Spleen (tissue), 11 donors: ENCODE measurements at regions not wholly inside any gene's neighbourhood (a gene's known extent, or its start where the extent isn't known, plus 50 kb on each side); places are given as distances from the start of the nearest gene placed in this dataset.

ENCODE experiments used
- DNase-seq: peaks from one replicate; pipeline ENCODE4 v3.0.0-alpha.2; 2020
- H3K27ac ChIP-seq, 8 donors: fragments of 200-600 bp; sonication (generic) in 7 of 8; 1 replicate in 4 of 8; 2 replicates in 4 of 8; pipeline versions ENCODE4 v1.5.0 to v1.8.0; 2016 to 2021; ENCODE audit warnings: inconsistent platforms in 4 of 8, mild to moderate bottlenecking in 4 of 8, moderate library complexity in 1 of 8
- H3K27me3 ChIP-seq, 7 donors: fragments of 200-600 bp; sonication (generic) in 6 of 7; replicated peaks in 1 of 7; 1 replicate in 4 of 7; 2 replicates in 3 of 7; pipeline versions ENCODE4 v1.5.0 to v1.8.0; 2016 to 2021; ENCODE audit warnings: inconsistent platforms in 3 of 7, mild to moderate bottlenecking in 1 of 7
- H3K36me3 ChIP-seq, 6 donors: fragments of 200-600 bp; sonication (generic) in 5 of 6; 1 replicate in 4 of 6; 2 replicates in 2 of 6; pipeline versions ENCODE4 v1.5.0 to v1.8.0; 2016 to 2021; ENCODE audit warnings: inconsistent platforms in 2 of 6
- H3K4me1 ChIP-seq, 6 donors: fragments of 200-600 bp; sonication (generic) in 5 of 6; 1 replicate in 3 of 6; 2 replicates in 3 of 6; pipeline versions ENCODE4 v1.5.0 to v1.8.0; 2016 to 2021; ENCODE audit warnings: inconsistent platforms in 3 of 6
- H3K4me3 ChIP-seq, 8 donors: fragments of 200-600 bp; sonication (generic) in 7 of 8; 1 replicate in 4 of 8; 2 replicates in 4 of 8; pipeline versions ENCODE4 v1.5.0 to v1.8.0; 2016 to 2021; ENCODE audit warnings: inconsistent platforms in 4 of 8, mild to moderate bottlenecking in 4 of 8, moderate library complexity in 2 of 8
- H3K9me3 ChIP-seq, 8 donors: fragments of 200-600 bp; sonication (generic) in 7 of 8; 1 replicate in 4 of 8; 2 replicates in 4 of 8; pipeline versions ENCODE4 v1.5.0 to v1.8.0; 2016 to 2021; ENCODE audit warnings: inconsistent platforms in 4 of 8
- CTCF ChIP-seq, 11 experiments: fragments of 200-600 bp in 7 of 11; fragments of 450-650 bp in 4 of 11; sonication (generic) in 4 of 11; IDR thresholded peaks in 8 of 11; conservative IDR thresholded peaks in 3 of 11; 1 replicate in 7 of 11; 2 replicates in 4 of 11; pipeline versions ENCODE4 v1.4.0 to v1.8.0; 2016 to 2021; ENCODE audit warnings: antibody characterized with exemption in 11 of 11, inconsistent platforms in 4 of 11, mild to moderate bottlenecking in 1 of 11
- POLR2A ChIP-seq, 3 donors: fragments of 450-650 bp; IDR thresholded peaks; one replicate each; pipeline ENCODE4 v1.5.1; 2017; ENCODE audit warnings: antibody characterized with exemption in 3 of 3, mild to moderate bottlenecking in 1 of 3
- POLR2AphosphoS5 ChIP-seq, 3 donors: sonication (generic); formaldehyde crosslinking; IDR thresholded peaks; one replicate each; pipeline ENCODE4 v1.5.1; 2017; ENCODE audit warnings: antibody characterized with exemption in 3 of 3
- WGBS, 5 donors: extraction: QIAGEN DNeasy Blood & Tissue Kit in 3 of 5; methylation state at CpG; one replicate each; pipeline versions ENCODE4 v1.1.5 to v1.1.7; 2013 to 2018; 5-methylcytosine and 5-hydroxymethylcytosine counted together
- intact Hi-C: fragments of 100-400 bp; cut with DNase I; formaldehyde crosslinking; loops from one replicate; pipeline ENCODE4 v1.15.0; 2023; ENCODE audit warnings: low total_unique reads
- donor health status: healthy with polysubstance abuse.
- donor health status: DM: no; HTN: no; CAD: no; lungs with moderate emphysema.
- donor health status: DM: no; HTN: no; CAD: no.
- donor health status: Bipolar disorder and iron deficiency.
- donor health status: healthy.
- donor health status: DM: no; HTN: no; CAD: no.
- donor health status: DM: yes; HTN: yes; CAD: no.

GRCh38 chr2:116366212-116366611 is 1448.3 kb upstream of the DDX18 start:
- intact Hi-C loops, result no loop called here
- no peaks in the 10 kb centered on the region for H3K27me3 ChIP-seq
- H3K4me1 ChIP-seq, result no peaks in the 10 kb centered on the region
- peaks cover 0 to 27% (median 13%) of the 10 kb centered on the region in 8 donors for H3K9me3 ChIP-seq
- H3K36me3 ChIP-seq, result no peaks in the 10 kb centered on the region
- DNase-seq, result no peak
- WGBS, 5 donors, result 71 to 77% (median 74%) methylated on average over 6 of the region's 6 CpGs
- H3K4me3 ChIP-seq, result no peak overlapping the region
- TF ChIP-seq POLR2A (IDR thresholded peaks at IDR 0.05) (no peak), POLR2AphosphoS5 (IDR thresholded peaks at IDR 0.05) (no peak), CTCF (IDR thresholded peaks at IDR 0.05 in 8 of 11, conservative IDR thresholded peaks at IDR 0.05 in 3 of 11) (no peak)
- no peak overlapping the region for H3K27ac ChIP-seq

- TF ChIP-seq POLR2A (IDR thresholded peaks at IDR 0.05) (no peak), CTCF (IDR thresholded peaks at IDR 0.05 in 8 of 11, conservative IDR thresholded peaks at IDR 0.05 in 3 of 11) (no peak), POLR2AphosphoS5 (IDR thresholded peaks at IDR 0.05) (no peak)
- WGBS, 5 donors, result 76 to 88% (median 78%) methylated on average over 5 of the region's 5 CpGs
Observed at GRCh38 chr2:116378786-116379185, 1435.7 kb upstream of the DDX18 start.

GRCh38 chr2:116411211-116411610 is 1403.3 kb upstream of the DDX18 start:
- H3K4me3 ChIP-seq, result no peak overlapping the region
- TF ChIP-seq CTCF (IDR thresholded peaks at IDR 0.05 in 8 of 11, conservative IDR thresholded peaks at IDR 0.05 in 3 of 11) (no peak), POLR2AphosphoS5 (IDR thresholded peaks at IDR 0.05) (no peak), POLR2A (IDR thresholded peaks at IDR 0.05) (no peak)
- peaks cover 0 to 24% (median 10%) of the 10 kb centered on the region in 8 donors for H3K9me3 ChIP-seq
- no peaks in the 10 kb centered on the region for H3K27me3 ChIP-seq
- H3K36me3 ChIP-seq, result no peaks in the 10 kb centered on the region
- H3K27ac ChIP-seq, result no peak overlapping the region
- intact Hi-C loops, result no loop called here
- DNase-seq, result no peak
- 40 to 69% (median 55%) methylated on average over 2 of the region's 2 CpGs for WGBS, 5 donors
- no peaks in the 10 kb centered on the region for H3K4me1 ChIP-seq

More at GRCh38 chr2:116378786-116379185, 1435.7 kb upstream of the DDX18 start:
- no peaks in the 10 kb centered on the region for H3K36me3 ChIP-seq
- DNase-seq, result no peak
- intact Hi-C loops, result no loop called here
- peaks cover 0 to 20% (median 2%) of the 10 kb centered on the region in 8 donors for H3K9me3 ChIP-seq
- H3K4me3 ChIP-seq, result no peak overlapping the region
- H3K27ac ChIP-seq, result no peak overlapping the region
- H3K27me3 ChIP-seq, result no peaks in the 10 kb centered on the region
- H3K4me1 ChIP-seq, result no peaks in the 10 kb centered on the region

GRCh38 chr2:116413659-116414058 is 1400.8 kb upstream of the DDX18 start:
- no peak for TF ChIP-seq POLR2AphosphoS5 (IDR thresholded peaks at IDR 0.05)
- TF ChIP-seq POLR2A (IDR thresholded peaks at IDR 0.05), result no peak
- no peak for TF ChIP-seq CTCF (IDR thresholded peaks at IDR 0.05 in 8 of 11, conservative IDR thresholded peaks at IDR 0.05 in 3 of 11)
- intact Hi-C loops, result no loop called here
- WGBS, 5 donors, result 74 to 87% (median 82%) methylated on average over 5 of the region's 5 CpGs

More at GRCh38 chr2:116413659-116414058, 1400.8 kb upstream of the DDX18 start:
- H3K4me3 ChIP-seq, result no peak overlapping the region
- H3K36me3 ChIP-seq, result no peaks in the 10 kb centered on the region
- no peak overlapping the region for H3K27ac ChIP-seq
- H3K4me1 ChIP-seq, result no peaks in the 10 kb centered on the region
- no peak for DNase-seq
- no peaks in the 10 kb centered on the region for H3K27me3 ChIP-seq
- peaks cover 0 to 29% (median 18%) of the 10 kb centered on the region in 8 donors for H3K9me3 ChIP-seq
